HCT116 (cell line): ENCODE measurements at regions not wholly inside any gene's neighbourhood (a gene's known extent, or its start where the extent isn't known, plus 50 kb on each side); places are given as distances from the start of the nearest gene placed in this dataset.

Source experiments
- EGR1 ChIP-seq: IDR thresholded peaks from 2 replicates; pipeline ENCODE4 v1.6.1; 2012; ENCODE audit warnings: low read depth
- EZH2 ChIP-seq: fragments of 200-600 bp; sonication (generic); IDR thresholded peaks from 2 replicates; pipeline ENCODE4 v1.6.1; 2017; ENCODE audit warnings: antibody characterized with exemption, mixed run types
- EZH2phosphoT487 ChIP-seq: fragments of 200-600 bp; IDR thresholded peaks from 2 replicates; pipeline ENCODE4 v1.6.1; 2018; ENCODE audit warnings: antibody characterized with exemption, borderline replicate concordance
- SIN3A ChIP-seq: IDR thresholded peaks from 2 replicates; pipeline ENCODE4 v1.6.1; 2012; ENCODE audit warnings: low read depth
- SP1 ChIP-seq: IDR thresholded peaks from 2 replicates; pipeline ENCODE4 v1.6.1; 2012; ENCODE audit warnings: low read depth
- ZNF274 ChIP-seq: fragments of 200-500 bp; sonication (Bioruptor generic); IDR thresholded peaks from 2 replicates; pipeline ENCODE4 v1.6.1; 2014; ENCODE audit warnings: mild to moderate bottlenecking, low read depth, low read length, inconsistent platforms

DNA sequence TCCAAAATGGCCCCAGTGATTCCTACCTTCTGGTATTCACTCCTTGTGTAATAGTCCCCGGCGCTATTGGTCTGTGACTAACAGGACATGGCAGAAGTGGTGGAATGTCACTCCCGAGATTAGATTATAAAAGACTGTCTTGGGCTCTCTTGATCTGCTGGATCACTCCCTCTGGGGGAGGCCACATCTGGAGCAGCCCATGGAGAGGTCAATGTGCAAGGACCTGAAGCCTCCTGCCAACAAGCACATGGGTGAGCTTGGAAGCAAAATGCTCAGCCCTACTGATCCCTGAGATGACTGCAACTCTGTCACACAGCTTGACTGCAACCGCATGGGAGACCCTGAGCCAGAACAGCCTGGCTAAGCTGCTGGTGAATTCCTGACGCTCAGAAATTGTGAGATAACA is 94.3 kb upstream of the GLI2 start:
- no peak for TF ChIP-seq EGR1
- TF ChIP-seq ZNF274, result no peak
- no peak for TF ChIP-seq EZH2
- no peak for TF ChIP-seq SP1
- TF ChIP-seq SIN3A, result no peak
- no peak for TF ChIP-seq EZH2phosphoT487
